ENCODE measurements at regions not wholly inside any gene's neighbourhood (a gene's known extent, or its start where the extent isn't known, plus 50 kb on each side); places are given as distances from the start of the nearest gene placed in this dataset.
"Not testable (repeated sequence)": the region's sequence is repeated elsewhere in the genome, so short reads cannot be mapped to it uniquely, and the experiment has no call there.

DNA sequence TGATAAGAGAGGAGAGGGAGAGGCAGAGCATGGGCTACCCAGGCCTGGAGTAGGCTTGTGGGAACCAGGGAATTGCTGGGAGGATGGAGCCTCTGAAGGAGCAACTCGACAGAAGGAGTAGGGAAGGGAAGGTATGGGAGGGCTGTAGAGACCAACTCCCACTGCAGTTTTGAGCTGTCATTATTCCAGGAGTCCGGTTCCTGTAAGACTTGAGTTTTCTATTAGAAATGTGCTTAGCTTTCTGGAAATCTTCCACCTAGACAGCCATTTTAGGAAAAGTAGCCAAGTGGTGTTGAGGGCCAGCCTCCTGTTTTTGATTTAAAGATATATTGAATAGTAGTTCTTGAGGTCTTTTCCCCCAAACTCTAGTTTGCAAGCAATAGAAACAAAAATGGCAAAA is 323.5 kb downstream of the LRRC70 start:
- no peak for DNase-seq (ENCODE audit: low read depth)

- DNase-seq (ENCODE audit: low read depth), result no peak
These were observed 322.4 kb downstream of the LRRC70 start for GRCh38 chr5:62900976-62901375.

DNA sequence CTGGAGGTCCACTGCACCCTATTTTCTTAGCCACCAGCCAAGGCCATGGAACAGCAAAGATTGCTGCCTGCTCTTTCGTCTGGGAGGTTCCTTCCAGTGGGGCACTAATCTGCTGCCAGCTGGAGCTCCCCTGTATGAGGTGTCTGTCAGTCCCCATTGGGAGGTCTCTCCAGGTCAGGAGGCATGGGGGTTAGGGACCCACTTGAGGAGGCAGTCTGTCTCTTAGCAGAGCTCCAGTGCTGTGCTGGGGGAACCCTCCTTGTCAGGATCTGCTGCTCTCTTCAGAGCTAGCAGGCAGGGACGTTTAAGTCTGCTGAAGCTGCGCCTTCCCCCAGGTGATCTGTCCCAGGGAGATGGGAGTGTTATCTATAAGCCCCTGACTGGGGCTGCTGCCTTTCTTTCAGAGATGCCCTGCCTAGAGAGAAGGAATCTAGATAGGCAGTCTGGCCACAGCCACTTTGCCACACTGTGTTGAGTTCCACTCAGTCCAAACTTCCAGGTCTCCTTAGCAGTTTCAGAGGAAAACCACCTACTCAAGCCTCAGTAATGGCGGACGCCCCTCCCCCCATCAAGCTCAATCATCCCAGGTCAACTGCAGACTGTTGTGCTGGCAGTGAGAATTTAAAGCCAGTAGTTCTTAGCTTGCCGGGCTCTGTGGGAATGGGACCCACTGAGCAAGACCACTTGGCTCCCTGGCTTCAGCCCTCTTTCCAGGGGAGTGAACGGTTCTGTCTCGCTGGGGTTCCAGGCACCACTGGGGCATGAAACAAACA is 317.7 kb downstream of the LRRC70 start:
- no peak for DNase-seq (ENCODE audit: low read depth)

- no peak for DNase-seq (ENCODE audit: low read depth)
These were observed 308.1 kb downstream of the LRRC70 start for GRCh38 chr5:62886603-62887315.

- not testable (repeated sequence) for DNase-seq (ENCODE audit: low read depth)
These were observed 258.7 kb downstream of the LRRC70 start for GRCh38 chr5:62837330-62837729.

DNA sequence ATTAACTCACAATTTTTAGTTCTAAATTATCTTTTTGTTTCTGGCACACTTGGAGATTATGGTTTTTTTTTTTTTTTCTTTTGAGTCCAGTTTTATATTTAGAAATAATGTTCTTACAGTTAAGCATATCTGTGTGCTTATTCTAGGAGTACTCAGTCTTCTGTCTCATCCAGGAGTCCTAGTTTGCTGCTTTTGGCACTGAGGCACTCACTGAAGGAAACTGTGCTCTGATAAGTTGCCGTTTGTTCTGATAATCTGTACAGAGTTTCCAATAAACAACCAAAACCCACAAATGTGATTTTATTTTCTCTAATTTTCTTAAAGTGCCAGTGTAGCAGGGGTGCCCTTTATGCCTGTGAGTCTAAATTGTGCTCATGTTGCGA is 251.0 kb downstream of the LRRC70 start:
- no peak for DNase-seq (ENCODE audit: low read depth)

- DNase-seq (ENCODE audit: low read depth), result no peak
These were observed 250.4 kb downstream of the LRRC70 start for GRCh38 chr5:62828742-62829603.

DNA sequence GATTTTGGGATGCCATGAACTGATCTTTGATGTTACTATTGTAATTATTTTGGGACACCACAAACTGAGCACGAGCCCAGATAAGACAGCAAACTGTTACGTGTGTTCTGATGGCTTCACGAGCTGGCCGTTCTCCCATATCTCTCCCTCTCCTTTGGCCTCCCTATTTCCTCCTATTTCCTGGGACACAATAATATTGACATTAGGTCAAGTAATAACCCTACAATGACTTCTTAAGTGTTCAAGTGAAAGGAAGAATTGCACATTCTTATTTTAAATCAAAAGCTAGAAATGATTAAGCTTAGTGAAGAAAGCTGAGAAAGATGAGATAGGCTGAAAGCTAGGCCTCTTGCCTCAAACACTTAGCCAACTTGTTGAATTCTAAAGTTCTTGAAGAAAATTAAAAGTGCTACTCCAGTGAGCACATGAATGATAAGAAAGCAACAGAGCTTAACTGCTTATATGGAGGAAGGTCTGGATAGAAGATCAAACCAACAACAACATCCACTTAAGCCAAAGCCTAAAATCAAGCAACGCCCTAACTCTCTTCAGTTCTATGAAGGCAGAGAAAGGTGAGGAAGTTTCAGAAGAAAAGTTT is 247.1 kb downstream of the LRRC70 start:
- DNase-seq (ENCODE audit: low read depth), result no peak

DNA sequence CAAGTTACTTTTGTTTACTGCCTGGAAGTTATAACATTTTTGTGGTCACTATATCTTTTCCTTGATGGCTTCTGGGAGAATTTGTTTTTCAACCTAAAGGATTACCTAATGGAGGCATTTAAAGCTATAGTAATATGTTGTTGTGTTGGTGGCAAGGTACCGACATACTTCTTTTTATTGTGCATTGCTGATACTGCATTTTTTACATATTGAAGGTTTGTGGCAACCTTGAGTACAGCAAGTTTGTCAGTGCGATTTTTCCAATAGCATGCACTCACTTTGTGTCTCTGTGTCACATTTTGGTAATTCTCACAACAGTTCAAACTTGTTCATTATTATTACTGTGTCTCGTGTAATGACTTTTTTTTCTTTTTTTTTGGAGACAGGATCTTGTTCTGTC is 246.3 kb downstream of the LRRC70 start:
- DNase-seq (ENCODE audit: low read depth), result no peak

GRCh38 chr5:62817043-62817442 is 238.4 kb downstream of the LRRC70 start:
- DNase-seq (ENCODE audit: low read depth), result not testable (repeated sequence)

GRCh38 chr5:62814991-62815390 is 236.4 kb downstream of the LRRC70 start:
- no peak for DNase-seq (ENCODE audit: low read depth)

DNA sequence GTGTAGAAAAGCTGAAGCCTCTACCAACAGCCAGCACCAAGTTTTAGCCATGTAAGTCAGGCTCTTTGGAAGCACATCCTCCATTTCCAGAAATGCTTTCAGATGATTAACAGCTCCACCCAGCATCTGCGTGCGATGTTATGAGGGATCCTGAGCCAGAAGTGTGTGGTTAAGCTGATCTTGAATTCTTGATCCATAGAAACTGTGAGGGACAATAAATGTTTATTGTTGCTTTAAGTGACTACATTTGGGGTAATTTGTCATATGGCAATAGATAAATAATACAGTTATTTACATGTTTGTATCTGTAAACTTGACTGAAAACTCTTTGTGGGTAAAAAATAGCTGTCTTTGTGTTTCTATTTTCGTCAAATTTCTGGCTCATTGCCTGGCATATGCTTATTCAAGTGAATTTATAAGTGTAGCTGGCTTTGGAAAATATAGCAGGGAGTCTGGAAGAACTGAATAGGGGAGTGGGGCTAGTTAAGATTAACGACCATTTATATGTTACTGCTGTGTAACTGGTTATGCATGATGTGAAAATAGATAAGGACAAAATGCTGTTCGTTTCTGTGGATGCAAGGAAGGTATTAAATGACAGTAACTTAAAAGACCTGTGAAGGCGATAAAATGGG is 234.1 kb downstream of the LRRC70 start:
- DNase-seq (ENCODE audit: low read depth), result no peak

DNA sequence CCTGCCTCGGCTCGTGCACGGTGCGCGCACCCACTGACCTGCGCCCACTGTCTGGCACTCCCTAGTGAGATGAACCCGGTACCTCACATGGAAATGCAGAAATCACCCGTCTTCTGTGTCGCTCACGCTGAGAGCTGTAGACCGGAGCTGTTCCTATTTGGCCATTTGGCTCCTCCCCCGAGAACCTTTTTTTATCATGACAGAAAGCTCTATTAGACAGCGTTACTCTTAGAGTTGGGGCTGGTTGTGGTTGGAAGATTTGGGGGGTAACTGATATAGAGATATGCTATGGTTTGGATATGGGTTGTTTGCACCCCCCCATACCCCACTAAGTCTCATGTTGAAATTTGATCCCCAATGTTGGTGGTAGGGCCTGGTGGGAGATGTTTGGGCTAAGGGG is 226.2 kb downstream of the LRRC70 start:
- DNase-seq (ENCODE audit: low read depth), result not testable (repeated sequence)

- no peak for DNase-seq (ENCODE audit: low read depth)
These were observed 217.3 kb downstream of the LRRC70 start for GRCh38 chr5:62795926-62796325.

DNA sequence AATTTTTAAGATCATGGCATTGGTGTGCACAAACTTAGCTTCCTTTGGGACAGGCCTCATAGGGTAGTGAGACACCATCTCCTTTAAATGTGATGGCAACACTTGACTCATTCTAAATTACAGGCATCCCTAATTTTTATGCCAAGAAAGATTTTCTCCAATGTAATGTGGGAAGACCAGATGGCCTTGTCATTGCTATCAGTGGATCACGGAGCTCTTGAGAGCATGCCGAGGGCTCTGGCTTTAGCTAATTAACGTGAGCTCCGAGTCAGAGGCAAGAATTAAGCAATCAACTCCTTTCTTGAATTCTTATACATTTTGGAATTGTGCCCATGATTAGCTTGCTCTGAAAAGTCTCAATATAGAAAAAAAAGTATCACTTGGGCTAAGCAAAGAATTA is 215.8 kb downstream of the LRRC70 start:
- DNase-seq (ENCODE audit: low read depth), result no peak

- DNase-seq (ENCODE audit: low read depth), result peak; percentile 1
These were observed 212.4 kb downstream of the LRRC70 start for GRCh38 chr5:62791059-62791458.

- DNase-seq (ENCODE audit: low read depth), result peak; percentile 2
These were observed 211.7 kb downstream of the LRRC70 start for GRCh38 chr5:62790348-62790747.

GRCh38 chr5:62786099-62786498 is 207.5 kb downstream of the LRRC70 start:
- DNase-seq (ENCODE audit: low read depth), result no peak

DNA sequence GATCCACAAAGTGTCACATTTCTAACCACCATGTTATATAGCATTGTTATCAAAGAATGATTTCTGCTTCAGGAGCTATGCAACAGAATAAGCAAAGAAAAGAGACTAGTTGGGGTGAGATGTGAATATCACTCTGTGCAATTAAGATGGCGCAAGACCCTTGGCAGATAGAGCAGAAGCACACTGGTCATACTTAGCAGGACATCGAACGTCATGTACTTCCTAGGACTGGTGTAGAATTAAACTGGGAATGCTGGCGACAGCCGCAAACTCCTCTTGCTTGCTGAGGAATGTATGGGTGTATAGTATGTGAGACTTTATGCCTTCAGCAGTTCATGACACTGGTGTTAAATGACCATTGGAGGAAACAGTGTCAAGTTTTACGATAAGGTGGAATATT is 207.0 kb downstream of the LRRC70 start:
- DNase-seq (ENCODE audit: low read depth), result no peak

DNA sequence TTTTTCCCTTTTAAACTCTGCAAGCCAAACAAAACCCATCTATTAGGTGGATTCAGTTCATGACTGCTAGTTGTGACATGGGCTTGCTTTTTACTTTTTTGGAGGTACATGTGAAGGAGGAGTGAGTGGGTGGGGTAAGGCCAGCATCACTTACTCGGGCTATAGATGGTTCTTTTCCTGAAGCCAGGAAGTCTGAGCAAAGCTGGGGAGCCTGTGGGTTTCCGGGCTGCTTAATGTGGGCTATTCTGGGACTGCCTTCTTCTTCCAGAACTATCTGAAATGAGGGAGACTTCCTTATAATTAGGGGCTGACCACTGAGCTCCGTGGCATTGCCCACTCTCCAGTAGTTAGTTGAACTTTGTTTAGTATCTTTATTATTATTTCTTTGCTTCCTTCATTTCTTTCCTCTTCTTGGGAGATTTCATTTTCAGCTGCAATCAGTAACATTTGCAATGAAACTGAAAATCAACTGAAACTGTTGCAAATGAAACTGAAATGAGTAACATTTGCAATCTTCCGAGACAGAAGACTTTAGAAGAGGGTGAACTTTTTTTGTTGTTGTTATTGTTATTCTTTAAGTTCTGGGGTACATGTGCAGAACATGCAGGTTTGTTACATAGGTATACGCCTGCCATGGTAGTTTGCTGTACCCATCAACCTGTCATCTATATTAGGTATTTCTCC is 204.9 kb downstream of the LRRC70 start:
- no peak for DNase-seq (ENCODE audit: low read depth)

- DNase-seq (ENCODE audit: low read depth), result no peak
These were observed 202.3 kb downstream of the LRRC70 start for GRCh38 chr5:62780888-62781287.
